Coronary artery (tissue), 2 donors: ENCODE measurements at regions not wholly inside any gene's neighbourhood (a gene's known extent, or its start where the extent isn't known, plus 50 kb on each side); places are given as distances from the start of the nearest gene placed in this dataset.
"Not testable (repeated sequence)": the region's sequence is repeated elsewhere in the genome, so short reads cannot be mapped to it uniquely, and the experiment has no call there.

ENCODE experiments used
- DNase-seq: peaks from one replicate; pipeline ENCODE4 v3.0.0-alpha.2; 2017; ENCODE audit warnings: low spot score
- H3K27ac ChIP-seq, 2 donors: fragments of 200-600 bp; sonication (generic); one replicate each; pipeline ENCODE4 v1.5.1; 2016 to 2019
- H3K4me3 ChIP-seq: fragments of 200-600 bp; sonication (generic); 2 replicates; pipeline ENCODE4 v1.5.1; 2016; ENCODE audit warnings: mild to moderate bottlenecking, moderate library complexity
- CTCF ChIP-seq: fragments of 200-600 bp; sonication (generic); IDR thresholded peaks from one replicate; pipeline ENCODE4 v1.5.1; 2019; ENCODE audit warnings: antibody characterized with exemption

DNA sequence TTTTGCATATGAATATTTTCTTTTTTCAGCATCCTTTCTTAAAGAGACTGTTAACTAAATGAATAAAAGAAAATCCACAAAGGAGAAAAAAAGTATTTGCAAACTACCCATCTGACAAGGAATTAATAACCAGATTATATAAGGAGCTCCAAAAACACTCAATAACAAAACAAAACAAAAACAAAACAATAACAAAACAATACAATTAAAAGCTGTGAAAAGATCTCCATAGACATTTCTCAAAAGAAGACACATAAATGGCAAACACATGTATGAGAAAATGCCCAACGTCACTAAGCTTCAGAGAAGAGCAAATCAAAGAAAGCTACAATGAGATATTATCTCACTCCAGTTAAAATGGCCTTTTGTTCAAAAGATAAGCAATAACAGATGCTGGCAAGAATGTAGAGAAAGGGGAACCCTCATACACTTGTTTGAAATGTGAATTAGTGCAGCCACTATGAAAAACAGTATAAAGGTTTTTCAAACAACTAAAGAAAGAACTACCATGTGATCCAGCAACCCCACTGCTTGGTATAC, 1310.0 kb upstream of the EYS start:
- no peak for DNase-seq
- H3K27ac ChIP-seq: no peak overlapping the region
- no peak for TF ChIP-seq CTCF
- H3K4me3 ChIP-seq: no peak overlapping the region

- Histone ChIP-seq H3K4me3 (no peak overlapping the region), H3K27ac (no peak overlapping the region)
- no peak for TF ChIP-seq CTCF
- DNase-seq: no peak
These were observed 1304.4 kb upstream of the EYS start for GRCh38 chr6:67011441-67011840.

DNA sequence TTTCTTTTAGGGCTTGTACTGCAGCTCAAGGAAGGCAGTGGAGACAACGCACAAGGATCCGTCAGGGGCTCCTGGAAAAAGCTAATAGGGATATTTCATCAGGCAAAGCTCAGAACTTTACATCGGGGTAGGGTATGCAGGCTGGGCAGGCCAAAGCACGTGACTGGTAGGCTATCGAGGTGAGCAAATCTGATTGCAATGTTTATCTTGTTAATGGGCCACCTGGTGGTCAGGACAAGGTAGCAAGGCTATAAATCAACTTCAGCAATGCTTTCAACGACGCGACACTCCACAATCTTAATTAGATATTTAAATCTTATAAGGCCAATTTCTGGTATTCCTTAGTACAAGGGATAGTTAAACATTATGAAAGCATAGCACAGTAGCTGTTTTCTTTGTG, 1302.8 kb upstream of the EYS start:
- DNase-seq: no peak
- Histone ChIP-seq H3K4me3 (no peak overlapping the region), H3K27ac (no peak overlapping the region)
- TF ChIP-seq CTCF: no peak

DNA sequence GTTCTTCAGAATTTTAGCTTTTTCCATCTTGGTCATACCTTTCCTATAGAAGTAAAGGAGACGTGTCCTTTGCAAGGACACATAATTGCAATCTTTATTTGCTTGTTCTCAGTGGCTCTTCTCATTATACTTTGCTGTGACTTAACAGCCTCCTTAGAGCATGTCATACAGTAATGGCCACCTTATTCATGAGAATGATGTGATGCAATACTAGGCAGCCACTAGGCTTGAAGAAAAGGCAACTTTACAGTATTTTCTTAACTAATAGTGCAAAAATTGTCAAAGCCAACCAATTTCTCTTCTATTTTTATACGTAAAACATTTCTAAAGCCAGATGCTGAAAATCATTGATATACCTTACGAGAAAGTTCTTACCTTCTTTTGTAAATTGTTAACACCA, 1296.8 kb upstream of the EYS start:
- H3K4me3 ChIP-seq: no peak overlapping the region
- DNase-seq: no peak
- TF ChIP-seq CTCF: no peak
- no peak overlapping the region for H3K27ac ChIP-seq

DNA sequence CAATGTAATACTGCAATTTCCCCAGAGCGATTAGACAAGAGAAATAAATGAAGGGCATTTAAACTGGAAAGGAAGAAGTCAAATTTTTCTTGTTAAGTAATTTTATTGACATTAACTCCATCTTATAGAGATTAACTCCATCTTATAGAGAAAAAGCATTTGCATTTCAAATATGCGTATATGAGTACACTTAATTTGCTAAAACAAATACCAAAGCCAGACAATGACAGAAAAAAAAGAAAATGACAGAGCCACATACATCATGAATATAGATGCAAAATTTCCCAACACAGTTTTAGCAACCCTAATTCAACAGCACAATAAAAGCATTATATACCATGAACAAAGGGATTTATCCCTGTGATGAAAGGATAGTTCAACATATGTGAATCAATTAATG, 1293.1 kb upstream of the EYS start:
- no peak for TF ChIP-seq CTCF
- Histone ChIP-seq H3K27ac (no peak overlapping the region), H3K4me3 (no peak overlapping the region)
- no peak for DNase-seq

- H3K27ac ChIP-seq, H3K4me3 ChIP-seq: not testable (repeated sequence)
These were observed 1290.6 kb upstream of the EYS start for GRCh38 chr6:66997579-66997978.

DNA sequence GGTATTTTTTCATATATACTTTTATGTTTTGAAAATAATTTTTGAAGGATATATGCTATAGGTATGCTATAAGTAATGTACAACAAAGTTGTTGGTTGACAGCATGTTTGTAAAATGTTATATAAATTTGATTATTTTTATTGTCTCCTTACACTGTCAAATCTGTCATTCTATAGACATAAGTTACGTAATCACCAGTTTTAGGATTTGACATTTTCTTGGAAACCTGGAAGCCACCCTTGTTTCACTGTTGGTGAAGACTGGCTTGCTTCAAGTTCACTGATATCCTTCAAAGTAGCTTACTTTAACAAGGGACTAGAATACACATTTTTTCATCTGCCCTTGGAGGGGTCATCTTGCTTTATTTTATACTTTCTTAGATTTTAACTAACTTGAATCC, 1288.6 kb upstream of the EYS start:
- H3K4me3 ChIP-seq: no peak overlapping the region
- no peak overlapping the region for H3K27ac ChIP-seq
- no peak for TF ChIP-seq CTCF
- DNase-seq: no peak

More at GRCh38 chr6:66997579-66997978, 1290.6 kb upstream of the EYS start:
- not testable (repeated sequence) for DNase-seq

- H3K4me3 ChIP-seq, H3K27ac ChIP-seq, DNase-seq: not testable (repeated sequence)
These were observed 1286.7 kb upstream of the EYS start for GRCh38 chr6:66993708-66994107.
